Chondrocyte (in vitro differentiated cells): ENCODE measurements at regions not wholly inside any gene's neighbourhood (a gene's known extent, or its start where the extent isn't known, plus 50 kb on each side); places are given as distances from the start of the nearest gene placed in this dataset.

ENCODE experiments used
- DNase-seq: peaks from one replicate; pipeline ENCODE4 v3.0.0; 2021; ENCODE audit warnings: mixed read lengths, low spot score
- H3K27ac Mint-ChIP-seq: one replicate; pipeline ENCODE4 v1.8.0; 2021; ENCODE audit warnings: mild to moderate bottlenecking, moderate library complexity, mixed read lengths; ENCODE audit not compliant: unreplicated experiment
- H3K27me3 Mint-ChIP-seq: 2 replicates; pipeline ENCODE4 v1.8.0; 2021; ENCODE audit warnings: low read depth, mixed read lengths
- H3K36me3 Mint-ChIP-seq: 2 replicates; pipeline ENCODE4 v1.8.0; 2021; ENCODE audit warnings: low read depth, mixed read lengths
- H3K4me1 Mint-ChIP-seq: 2 replicates; pipeline ENCODE4 v1.8.0; 2021; ENCODE audit warnings: low read depth, mild to moderate bottlenecking, mixed read lengths
- H3K4me3 Mint-ChIP-seq: one replicate; pipeline ENCODE4 v1.8.0; 2021; ENCODE audit warnings: mild to moderate bottlenecking, moderate library complexity, mixed read lengths; ENCODE audit not compliant: unreplicated experiment
- H3K9me3 Mint-ChIP-seq: 2 replicates; pipeline ENCODE4 v1.8.0; 2021; ENCODE audit warnings: low read depth, mixed read lengths
- CTCF ChIP-seq: fragments of 200-600 bp; sonication (generic); IDR thresholded peaks from 2 replicates; pipeline ENCODE4 v1.5.0; 2021; ENCODE audit warnings: antibody characterized with exemption, mild to moderate bottlenecking, moderate library complexity

- TF ChIP-seq CTCF: no peak
- DNase-seq: no peak
- Mint-ChIP-seq H3K9me3 (peaks cover 12% of the 10 kb centered on the region), H3K27me3 (peaks cover 10% of the 10 kb centered on the region), H3K36me3 (peaks cover 9% of the 10 kb centered on the region), H3K27ac (no peak overlapping the region), H3K4me3 (no peak overlapping the region), H3K4me1 (peaks cover 12% of the 10 kb centered on the region)
Measured at GRCh38 chr1:229953736-229954326, 113.2 kb upstream of the GALNT2 start.

GRCh38 chr1:229964281-229964680 lies 102.8 kb upstream of the GALNT2 start:
- Mint-ChIP-seq H3K9me3 (peaks cover 9% of the 10 kb centered on the region), H3K36me3 (peaks cover 8% of the 10 kb centered on the region), H3K4me1 (no peaks in the 10 kb centered on the region), H3K4me3 (no peak overlapping the region), H3K27me3 (peaks cover 8% of the 10 kb centered on the region), H3K27ac (no peak overlapping the region)
- TF ChIP-seq CTCF: no peak
- no peak for DNase-seq

- Mint-ChIP-seq H3K9me3 (peaks cover 19% of the 10 kb centered on the region), H3K27me3 (peaks cover 4% of the 10 kb centered on the region), H3K4me3 (no peak overlapping the region), H3K4me1 (no peaks in the 10 kb centered on the region), H3K27ac (no peak overlapping the region), H3K36me3 (peaks cover 10% of the 10 kb centered on the region)
- no peak for TF ChIP-seq CTCF
- DNase-seq: no peak
Measured at GRCh38 chr1:229970714-229971113, 96.3 kb upstream of the GALNT2 start.

- TF ChIP-seq CTCF: no peak
- Mint-ChIP-seq H3K36me3 (peaks cover 12% of the 10 kb centered on the region), H3K27ac (no peak overlapping the region), H3K9me3 (peaks cover 22% of the 10 kb centered on the region), H3K4me1 (no peaks in the 10 kb centered on the region), H3K4me3 (no peak overlapping the region), H3K27me3 (peaks cover 4% of the 10 kb centered on the region)
- no peak for DNase-seq
Measured at GRCh38 chr1:229971141-229971540, 95.9 kb upstream of the GALNT2 start.

- Mint-ChIP-seq H3K27me3 (no peaks in the 10 kb centered on the region), H3K9me3 (peaks cover 24% of the 10 kb centered on the region), H3K27ac (no peak overlapping the region), H3K4me1 (no peaks in the 10 kb centered on the region), H3K4me3 (no peak overlapping the region), H3K36me3 (peaks cover 9% of the 10 kb centered on the region)
- DNase-seq: no peak
- TF ChIP-seq CTCF: peak; percentile 36
Measured at GRCh38 chr1:229972600-229973296, 94.3 kb upstream of the GALNT2 start.
